Left colon (tissue), 2 donors: ENCODE measurements at regions not wholly inside any gene's neighbourhood (a gene's known extent, or its start where the extent isn't known, plus 50 kb on each side); places are given as distances from the start of the nearest gene placed in this dataset.
"Not testable (repeated sequence)": the region's sequence is repeated elsewhere in the genome, so short reads cannot be mapped to it uniquely, and the experiment has no call there.

Experiments
- ATAC-seq: fragments of 200-7000 bp; cut with Tn5 transposase; one replicate; pipeline ENCODE4 v1.9.1; 2020; ENCODE audit warnings: mild to moderate bottlenecking, moderate library complexity
- DNase-seq, 2 donors: peaks; one replicate each; pipeline ENCODE4 v3.0.0-alpha.2; 2020
- intact Hi-C, 2 donors: fragments of 100-400 bp; cut with DNase I in 1 of 2; cut with micrococcal nuclease in 1 of 2; formaldehyde crosslinking; loops; one replicate each; pipeline versions ENCODE4 v1.11.2 to v1.14.0; 2022; cut with DNase I, micrococcal nuclease
- donor health status: DM: no; HTN: no; CAD: no.
- donor health status: DM: yes; HTN: yes; CAD: no.

DNA sequence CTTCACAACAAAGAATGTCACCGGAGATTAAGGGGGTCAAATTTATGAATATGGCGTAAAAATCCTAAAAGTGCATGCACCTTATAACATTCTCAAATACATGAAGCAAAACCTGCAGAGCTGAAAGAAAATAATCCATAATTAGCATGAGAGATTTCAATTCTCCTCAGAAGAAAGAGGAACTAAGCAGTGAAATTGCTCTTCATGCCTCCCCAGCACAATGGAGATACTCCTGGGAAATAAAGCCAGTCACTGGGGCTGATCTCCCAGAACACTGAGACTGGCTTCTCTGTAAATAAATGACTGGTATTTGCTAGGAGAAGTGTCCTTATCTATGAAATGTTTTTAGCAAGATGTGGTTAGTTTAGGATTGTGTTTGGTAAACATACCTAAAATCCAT lies 68.1 kb downstream of the GOLGA6L6 start:
- DNase-seq, intact Hi-C loops, ATAC-seq: not testable (repeated sequence)

DNA sequence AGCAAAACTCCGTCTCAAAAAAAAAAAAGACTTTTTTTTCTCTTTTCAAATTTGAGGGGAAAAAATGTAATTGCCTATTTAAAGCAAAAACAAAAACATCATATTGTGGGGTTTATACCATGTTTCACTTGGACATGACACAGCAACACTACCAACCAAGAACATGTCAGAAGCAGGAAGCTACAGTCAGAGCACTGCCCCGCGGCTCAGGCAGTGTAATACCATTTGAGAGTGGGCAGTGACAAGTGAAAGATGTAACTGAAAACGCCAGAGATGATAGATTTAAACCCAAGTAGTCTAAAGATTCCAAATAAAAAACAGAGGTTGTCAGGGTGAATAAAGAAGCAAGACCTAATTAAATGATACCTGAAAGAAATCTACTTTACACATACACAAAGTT lies 68.6 kb downstream of the GOLGA6L6 start:
- DNase-seq, intact Hi-C loops, ATAC-seq: not testable (repeated sequence)

DNA sequence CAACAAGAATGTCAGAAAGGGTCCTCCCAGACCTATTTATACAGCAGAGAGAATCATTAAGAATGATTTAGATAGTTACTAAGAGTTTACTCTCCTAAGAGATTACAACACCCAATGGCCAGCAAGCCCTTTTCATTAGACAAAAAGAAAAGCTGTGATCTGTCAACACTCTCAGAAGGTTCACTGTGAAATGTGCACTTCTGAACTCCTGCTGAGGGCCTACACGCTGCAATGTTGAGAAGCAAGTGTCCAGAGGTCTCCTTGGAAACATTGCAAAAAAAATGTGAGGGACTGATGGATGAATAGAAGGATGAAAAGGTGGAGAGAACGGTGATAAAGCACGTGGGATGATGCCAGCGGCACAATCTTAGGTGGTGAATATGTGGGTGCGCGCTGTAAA lies 70.8 kb downstream of the GOLGA6L6 start:
- ATAC-seq, DNase-seq, intact Hi-C loops: not testable (repeated sequence)

DNA sequence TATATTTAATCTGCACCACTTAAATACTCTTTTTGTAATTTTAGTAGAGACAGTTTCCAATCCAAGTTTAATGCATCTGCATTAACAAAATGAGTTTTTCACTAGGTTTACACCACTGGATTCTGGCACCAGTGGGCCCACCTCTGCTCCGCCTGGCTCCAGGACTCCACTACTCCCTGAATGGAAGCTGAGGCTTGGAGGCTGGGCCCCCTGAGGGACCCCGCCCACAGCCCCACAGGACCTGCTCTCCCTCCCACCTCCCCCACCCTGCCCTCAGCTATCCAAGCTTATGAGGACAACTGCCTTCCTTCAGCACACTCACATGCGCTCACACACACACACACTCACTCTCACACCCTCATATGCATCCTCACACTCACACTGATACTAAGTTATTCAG lies 100.5 kb downstream of the GOLGA6L6 start:
- intact Hi-C loops, ATAC-seq, DNase-seq: not testable (repeated sequence)

- DNase-seq, intact Hi-C loops, ATAC-seq: not testable (repeated sequence)
Observed at GRCh38 chr15:20440390-20440789, 101.2 kb downstream of the GOLGA6L6 start.

- ATAC-seq, intact Hi-C loops, DNase-seq: not testable (repeated sequence)
Observed at GRCh38 chr15:20439111-20439510, 102.5 kb downstream of the GOLGA6L6 start.

DNA sequence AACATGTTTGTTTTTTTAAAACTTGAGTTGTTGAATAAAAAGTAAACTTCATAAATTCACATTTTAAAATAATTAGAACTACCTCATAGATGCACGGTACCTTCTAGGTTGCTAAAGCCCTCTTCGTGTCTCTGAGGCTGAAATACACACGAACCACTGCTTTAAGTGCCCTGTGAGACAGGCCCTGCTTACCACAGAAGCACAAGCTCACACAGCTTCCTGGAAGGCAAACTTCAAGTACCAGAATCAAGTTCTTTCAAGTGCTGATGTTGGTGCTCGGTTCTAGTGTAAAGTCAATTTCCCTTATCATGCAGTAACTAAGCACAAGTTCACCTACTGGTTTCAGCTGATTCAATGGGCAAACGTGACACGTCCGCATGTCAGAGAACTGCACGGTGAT lies 103.3 kb downstream of the GOLGA6L6 start:
- DNase-seq, intact Hi-C loops, ATAC-seq: not testable (repeated sequence)

- DNase-seq = not testable (repeated sequence)
Observed at GRCh38 chr15:20433468-20433867, 108.1 kb downstream of the GOLGA6L6 start.

DNA sequence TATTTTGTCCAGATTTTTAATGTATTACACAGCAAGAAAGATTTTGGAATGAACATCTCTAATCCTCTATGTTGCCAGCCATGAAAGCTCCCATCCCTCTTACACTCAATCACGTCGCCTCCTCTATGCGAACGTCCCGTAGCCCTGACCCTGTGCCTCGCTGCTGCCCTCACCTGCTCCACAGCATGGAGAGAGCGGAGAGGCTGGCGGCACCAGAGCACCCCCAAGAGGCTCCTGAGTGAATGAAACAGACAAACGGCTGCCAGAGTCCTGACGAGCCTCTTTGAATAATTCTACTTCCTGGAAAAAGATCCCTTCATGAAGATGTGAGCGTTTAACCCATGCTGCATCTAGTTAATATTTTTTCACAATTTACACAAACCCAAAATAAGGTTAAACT lies 111.1 kb downstream of the GOLGA6L6 start:
- intact Hi-C loops, ATAC-seq, DNase-seq: not testable (repeated sequence)

More at GRCh38 chr15:20433468-20433867, 108.1 kb downstream of the GOLGA6L6 start:
- ATAC-seq, intact Hi-C loops: not testable (repeated sequence)

GRCh38 chr15:20420710-20421109 lies 120.9 kb downstream of the GOLGA6L6 start:
- ATAC-seq, DNase-seq, intact Hi-C loops: not testable (repeated sequence)

- intact Hi-C loops, ATAC-seq, DNase-seq: not testable (repeated sequence)
Observed at GRCh38 chr15:20416618-20417017, 125.0 kb downstream of the GOLGA6L6 start.

DNA sequence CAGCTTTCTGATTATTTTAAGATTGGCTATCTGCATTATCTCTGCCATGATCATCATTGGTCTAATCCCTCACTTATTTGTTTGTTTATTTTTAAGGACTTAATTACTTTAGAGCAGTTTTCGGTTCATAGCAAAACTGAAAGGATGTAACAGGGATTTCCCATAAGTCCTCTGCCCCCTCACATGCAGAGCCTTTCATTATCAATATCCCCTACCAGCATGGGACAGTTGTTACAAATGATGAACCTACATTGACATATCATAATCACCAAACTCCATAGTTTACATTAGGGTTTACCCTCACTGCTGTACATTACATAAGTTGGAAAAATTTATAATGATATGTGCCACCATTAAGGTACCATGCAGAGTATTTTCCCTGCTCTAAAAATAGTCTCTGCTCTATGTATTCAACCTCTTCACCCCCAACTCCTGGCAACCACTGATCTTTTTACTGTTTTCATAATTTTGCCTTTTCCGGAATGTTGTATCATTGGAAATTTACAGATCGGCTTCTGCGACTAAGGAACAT lies 131.9 kb downstream of the GOLGA6L6 start:
- intact Hi-C loops, ATAC-seq, DNase-seq: not testable (repeated sequence)

GRCh38 chr15:20409247-20409646 lies 132.4 kb downstream of the GOLGA6L6 start:
- ATAC-seq (no peak), DNase-seq (no peak)
- intact Hi-C loops = no loop called here

GRCh38 chr15:20407553-20407952 lies 134.0 kb downstream of the GOLGA6L6 start:
- ATAC-seq = no peak
- intact Hi-C loops = no loop called here

GRCh38 chr15:20404571-20404970 lies 137.0 kb downstream of the GOLGA6L6 start:
- DNase-seq, intact Hi-C loops, ATAC-seq: not testable (repeated sequence)

More at GRCh38 chr15:20407553-20407952, 134.0 kb downstream of the GOLGA6L6 start:
- no peak for DNase-seq

DNA sequence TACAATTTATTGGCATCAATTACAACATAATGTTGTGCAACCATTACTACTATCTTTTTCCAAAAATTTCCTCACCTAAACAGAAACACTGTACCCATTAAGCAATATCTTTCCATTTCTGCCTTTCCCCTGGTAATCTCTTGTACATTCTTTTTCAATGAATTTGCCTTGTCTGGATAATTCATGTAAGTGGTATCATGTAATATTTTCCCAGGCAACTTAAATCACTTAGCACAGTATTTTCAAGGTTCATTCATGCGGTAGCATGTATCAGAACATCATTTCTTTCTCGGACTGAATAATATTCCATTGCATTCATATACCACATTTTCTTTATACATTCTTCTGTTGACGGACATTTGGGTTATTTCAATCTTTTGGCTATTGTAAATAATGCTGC lies 139.0 kb downstream of the GOLGA6L6 start:
- DNase-seq, intact Hi-C loops, ATAC-seq: not testable (repeated sequence)

GRCh38 chr15:20401058-20401457 lies 140.5 kb downstream of the GOLGA6L6 start:
- ATAC-seq, intact Hi-C loops, DNase-seq: not testable (repeated sequence)

DNA sequence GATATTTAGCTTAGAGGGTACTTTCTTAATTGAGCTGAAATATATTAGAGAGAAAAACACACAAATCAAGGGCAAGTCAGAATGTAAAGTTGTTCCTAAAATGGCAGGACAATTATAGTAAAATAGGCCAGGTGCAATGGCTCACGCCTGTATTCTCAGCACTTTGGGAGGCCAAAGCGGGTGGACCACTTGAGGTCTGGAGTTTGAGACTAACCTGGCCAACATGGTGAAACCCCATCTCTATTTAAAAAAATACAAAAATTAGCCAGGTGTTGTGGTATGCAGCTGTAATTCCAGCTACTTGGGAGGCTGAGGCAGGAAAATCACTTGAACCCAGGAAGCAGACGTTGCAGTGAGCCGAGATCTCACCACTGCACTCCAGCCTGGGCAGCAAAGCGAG lies 142.9 kb downstream of the GOLGA6L6 start:
- DNase-seq, intact Hi-C loops, ATAC-seq: not testable (repeated sequence)

- DNase-seq, ATAC-seq: not testable (repeated sequence)
- intact Hi-C loops = loop anchor here in 1 of 2 donors (5.0 kb wide), 1 partner anchor 36 kb away; no protein-coding TSS in a partner anchor
Observed at GRCh38 chr15:20388161-20388560, 153.4 kb downstream of the GOLGA6L6 start.

DNA sequence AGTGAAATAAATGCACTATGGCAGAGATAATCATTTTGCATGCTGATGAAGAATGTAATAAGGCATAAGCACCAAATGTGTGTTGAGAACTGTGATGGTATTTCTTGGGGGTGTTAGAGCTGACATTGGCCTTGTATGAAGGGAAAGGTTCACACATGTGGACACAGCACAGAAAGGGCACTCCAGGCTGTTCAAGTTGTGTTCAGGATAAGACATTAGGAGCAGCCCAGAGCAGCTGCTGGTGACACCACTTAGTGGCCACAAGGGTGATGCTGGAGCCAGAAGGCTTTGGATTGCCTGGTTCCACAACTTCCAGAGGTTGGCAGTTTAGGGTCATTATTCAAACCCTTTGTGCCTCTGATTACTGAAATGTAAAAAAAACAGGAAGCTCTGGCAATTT lies 155.4 kb downstream of the GOLGA6L6 start:
- DNase-seq (no peak), ATAC-seq (no peak)
- intact Hi-C loops = loop anchor here in 1 of 2 donors (5.0 kb wide), 1 partner anchor 34 kb away; no protein-coding TSS in a partner anchor
